K562 (cell line): ENCODE measurements at regions not wholly inside any gene's neighbourhood (a gene's known extent, or its start where the extent isn't known, plus 50 kb on each side); places are given as distances from the start of the nearest gene placed in this dataset.
A peak's percentile ranks its signal among the peaks of the same experiment; 100 is the strongest.
"Not testable (repeated sequence)": the region's sequence is repeated elsewhere in the genome, so short reads cannot be mapped to it uniquely, and the experiment has no call there.

Source experiments
- ATAC-seq: fragments of 200-7000 bp; cut with Tn5 transposase; 3 replicates; pipeline ENCODE4 v1.9.1; 2020; ENCODE audit warnings: moderate library complexity
- BruUV-seq: library from RNA; stranded (reverse); fragments of 400-500 nt; replicated peaks from 2 replicates; lab custom pipeline; 2021; lab: Mats Ljungman, UMichigan
- CTCF ChIA-PET: fragments of 300-600 bp; formaldehyde crosslinking; extraction: SDS; loops from one replicate; lab custom pipeline; 2021; ENCODE audit warnings: low intra/inter-chr PET ratio; lab: Yijun Ruan, JAX
- POLR2A ChIA-PET: fragments of 300-600, 350-650 bp; sonication (Branson Sonifier 250); formaldehyde crosslinking; extraction: SDS; loops from one replicate; lab custom pipeline; 2021; ENCODE audit warnings: antibody characterized with exemption, inconsistent platforms; lab: Yijun Ruan, JAX
- DNase-seq, 4 experiments: peaks; one replicate each; pipeline versions ENCODE4 v3.0.0 to v3.0.0-alpha.2; 2011 to 2018; ENCODE audit warnings: low spot score in 3 of 4, mixed read lengths in 3 of 4; ENCODE audit errors: extremely low read depth in 1 of 4
- FAIRE-seq: peaks from 2 replicates; lab custom pipeline; 2011; peaks lifted over from hg19 to GRCh38; lab: Jason Lieb, UNC
- H2AFZ ChIP-seq: 2 replicates; pipeline ENCODE4 v1.6.0; 2011; ENCODE audit warnings: low read depth, low read length, control low read depth, inconsistent platforms
- H3K27ac ChIP-seq: fragments of 200-600 bp; 3 replicates; pipeline ENCODE4 v1.8.0; 2011; ENCODE audit warnings: low read depth, mild to moderate bottlenecking, control low read depth, inconsistent platforms, low read length, moderate library complexity, mixed read lengths; ENCODE audit errors: extremely low read depth
- H3K27me3 ChIP-seq, 2 experiments: fragments of 300-600 bp in 1 of 2; 2 replicates in 1 of 2; 3 replicates in 1 of 2; pipeline versions ENCODE4 v1.6.0 to v1.8.0; 2011; ENCODE audit warnings: inconsistent platforms in 2 of 2, low read length in 2 of 2, mild to moderate bottlenecking in 1 of 2, mixed read lengths in 1 of 2, moderate library complexity in 1 of 2; ENCODE audit not compliant: control insufficient read depth in 2 of 2, insufficient read depth in 2 of 2
- H3K36me3 ChIP-seq: fragments of 300-600 bp; 3 replicates; pipeline ENCODE4 v1.8.0; 2011; ENCODE audit warnings: mild to moderate bottlenecking, low read length, inconsistent platforms; ENCODE audit not compliant: control insufficient read depth, insufficient read depth
- H3K4me1 ChIP-seq, 2 experiments: fragments of 200-600 bp in 1 of 2; replicated peaks in 1 of 2; 2 replicates in 1 of 2; 3 replicates in 1 of 2; pipeline versions ENCODE4 v1.5.1 to v1.8.0; 2011; ENCODE audit warnings: inconsistent platforms in 2 of 2, low read length in 2 of 2, mild to moderate bottlenecking in 1 of 2, mixed read lengths in 1 of 2, moderate library complexity in 1 of 2; ENCODE audit not compliant: control insufficient read depth in 2 of 2, insufficient read depth in 2 of 2
- H3K4me2 ChIP-seq: 2 replicates; pipeline ENCODE4 v1.6.1; 2011; ENCODE audit warnings: low read length, control low read depth, inconsistent platforms, mixed read lengths; ENCODE audit not compliant: insufficient read depth
- H3K4me3 ChIP-seq: fragments of 200-600 bp; sonication (generic), shearing (Covaris generic); 2 replicates; pipeline ENCODE4 v1.5.1; 2016; ENCODE audit warnings: control low read depth, inconsistent platforms
- H3K79me2 ChIP-seq: fragments of 200-600 bp; 3 replicates; pipeline ENCODE4 v1.8.0; 2011; ENCODE audit warnings: low read length, inconsistent platforms; ENCODE audit not compliant: control insufficient read depth, insufficient read depth
- H3K9ac ChIP-seq, 2 experiments: 2 replicates each; pipeline versions ENCODE4 v1.6.0 to v1.6.1; 2011; ENCODE audit warnings: low read depth in 2 of 2, low read length in 2 of 2, control low read depth in 1 of 2, inconsistent platforms in 1 of 2, mild to moderate bottlenecking in 1 of 2, mixed read lengths in 1 of 2; ENCODE audit not compliant: insufficient read depth in 1 of 2
- H3K9me1 ChIP-seq: one replicate; pipeline ENCODE4 v1.6.0; 2011; ENCODE audit warnings: inconsistent platforms, mild to moderate bottlenecking, low read length, moderate library complexity; ENCODE audit not compliant: control insufficient read depth, insufficient read depth
- H3K9me3 ChIP-seq: replicated peaks from 2 replicates; pipeline ENCODE4 v1.5.1; 2011; ENCODE audit warnings: low read depth, low read length, inconsistent platforms; ENCODE audit not compliant: control insufficient read depth, insufficient read depth
- H4K20me1 ChIP-seq: replicated peaks from 2 replicates; pipeline ENCODE4 v1.6.1; 2011; ENCODE audit warnings: low read length, inconsistent platforms, mixed read lengths; ENCODE audit not compliant: control insufficient read depth, insufficient read depth
- CHD1 ChIP-seq: fragments of 200-600 bp; sonication (generic); IDR thresholded peaks from one replicate; pipeline ENCODE4 v1.6.1; 2012; ENCODE audit warnings: mild to moderate bottlenecking, moderate library complexity, low read length, inconsistent platforms
- FIP1L1 ChIP-seq: fragments of 200-400 bp; formaldehyde crosslinking; IDR thresholded peaks from 2 replicates; pipeline ENCODE4 v1.6.1; 2018; ENCODE audit warnings: mild to moderate bottlenecking, low read depth, low read length; ENCODE audit not compliant: poor library complexity, severe bottlenecking
- NFATC3 ChIP-seq: fragments of 450-650 bp; IDR thresholded peaks from 2 replicates; pipeline ENCODE4 v1.6.1; 2017; ENCODE audit warnings: mild to moderate bottlenecking
- PYGO2 ChIP-seq: fragments of 450-650 bp; IDR thresholded peaks from 2 replicates; pipeline ENCODE4 v1.6.1; 2016; ENCODE audit warnings: mild to moderate bottlenecking, missing genetic modification characterization, moderate library complexity, missing compliant biosample characterization
- TBL1XR1 ChIP-seq, 2 experiments: IDR thresholded peaks; 2 replicates each; pipeline ENCODE4 v1.6.1; 2012; ENCODE audit warnings: improper control_type of control experiment in 2 of 2, low read length in 2 of 2, mild to moderate bottlenecking in 1 of 2
- U2AF1 ChIP-seq: fragments of 200-400 bp; formaldehyde crosslinking; optimal IDR thresholded peaks from 2 replicates; pipeline ENCODE3; 2017; ENCODE audit warnings: mild to moderate bottlenecking, low read depth, low read length, moderate library complexity
- ZFP36 ChIP-seq: fragments of 150-350 bp; IDR thresholded peaks from 2 replicates; pipeline ENCODE4 v1.6.1; 2018; ENCODE audit warnings: low read length, low read depth; ENCODE audit not compliant: partially characterized antibody
- ZNF41 ChIP-seq: fragments of 250-450 bp; sonication (Bioruptor Pico); conservative IDR thresholded peaks from 2 replicates; pipeline ENCODE4 v1.4.0; 2020; ENCODE audit warnings: mild to moderate bottlenecking
- ZNF717 ChIP-seq: fragments of 250-450 bp; sonication (Bioruptor Pico); IDR thresholded peaks from 2 replicates; pipeline ENCODE4 v1.5.0; 2021
- WGBS: fragments of 100-300 bp; shearing (Covaris generic); methylation state at CpG from one replicate; pipeline ENCODE4 v1.1.6; 2016; ENCODE audit warnings: low coverage, mixed read lengths; ENCODE audit not compliant: insufficient coverage; ENCODE audit errors: missing lambda C conversion rate; 5-methylcytosine and 5-hydroxymethylcytosine counted together
- in situ Hi-C: fragments of 300-500 bp; cut with MboI; formaldehyde crosslinking; loops from 4 replicates; pipeline ENCODE4 v1.15.0; 2018; ENCODE audit warnings: inconsistent platforms, mixed read lengths
- intact Hi-C: fragments of 100-400 bp; cut with micrococcal nuclease; formaldehyde crosslinking; loops from 2 replicates; pipeline ENCODE4 v1.14.2; 2022

- WGBS: 0% methylated on average over 2 of the region's 2 CpGs
- Histone ChIP-seq H3K27me3 (no peaks in the 10 kb centered on the region), H3K4me2 (no peak overlapping the region), H3K9me1 (no peaks in the 10 kb centered on the region), H3K9me3 (no peaks in the 10 kb centered on the region), H4K20me1 (no peaks in the 10 kb centered on the region), H3K4me1 (no peaks in the 10 kb centered on the region), H3K79me2 (no peaks in the 10 kb centered on the region), H3K36me3 (no peaks in the 10 kb centered on the region), H3K9ac (no peak overlapping the region), H3K27ac (no peak overlapping the region), H3K4me3 (no peak overlapping the region), H2AFZ (no peak overlapping the region)
- in situ Hi-C loops: no loop called here
- no TSS peak for BruUV-seq
- ChIA-PET POLR2A (no interaction called here), CTCF (no interaction called here)
- TF ChIP-seq ZNF717 (CRISPR knock-in tag) (no peak), PYGO2 (tag) (no peak), TBL1XR1 (IDR thresholded peaks at IDR 0.05; ENCODE audit: low read length in 2 of 2) (no peak), U2AF1 (no peak), NFATC3 (no peak), FIP1L1 (no peak), ZNF41 (CRISPR knock-in tag) (no peak), CHD1 (no peak)
- intact Hi-C loops: loop anchor here (10.0 kb wide), 1 partner anchor 636 kb away; no protein-coding TSS in a partner anchor
- ATAC-seq (no peak), FAIRE-seq (no peak), DNase-seq (no peak)
These were observed 59.0 kb downstream of the OR2K2 start for GRCh38 chr9:111271047-111271446.

GRCh38 chr9:111266024-111266423, 64.0 kb downstream of the OR2K2 start:
- FAIRE-seq, H3K9ac ChIP-seq, H3K27ac ChIP-seq, H2AFZ ChIP-seq, DNase-seq, H3K79me2 ChIP-seq, in situ Hi-C loops, H4K20me1 ChIP-seq, H3K9me3 ChIP-seq, H3K9me1 ChIP-seq, BruUV-seq, H3K36me3 ChIP-seq, ATAC-seq, intact Hi-C loops, H3K27me3 ChIP-seq, H3K4me1 ChIP-seq, POLR2A ChIA-PET, H3K4me2 ChIP-seq, CTCF ChIA-PET, H3K4me3 ChIP-seq: not testable (repeated sequence)
- WGBS: 2% methylated on average over 5 of the region's 5 CpGs
- TF ChIP-seq ZFP36: peak; percentile 69
